ENCODE measurements at regions not wholly inside any gene's neighbourhood (a gene's known extent, or its start where the extent isn't known, plus 50 kb on each side); places are given as distances from the start of the nearest gene placed in this dataset.

GRCh38 chr3:1535361-1535760, 442.5 kb downstream of the CNTN6 start:
- DNase-seq (ENCODE audit: low spot score, unreplicated experiment), result no peak
- Mint-ChIP-seq H3K4me1 (ENCODE audit: low read depth) (no peaks in the 10 kb centered on the region), H3K9me3 (ENCODE audit: low read depth) (peaks cover 13% of the 10 kb centered on the region), H3K27me3 (no peaks in the 10 kb centered on the region), H3K4me3 (ENCODE audit: low read depth) (no peak overlapping the region), H3K27ac (no peak overlapping the region), H3K36me3 (ENCODE audit: insufficient read depth) (no peaks in the 10 kb centered on the region)
- TF ChIP-seq, protein P1, sequence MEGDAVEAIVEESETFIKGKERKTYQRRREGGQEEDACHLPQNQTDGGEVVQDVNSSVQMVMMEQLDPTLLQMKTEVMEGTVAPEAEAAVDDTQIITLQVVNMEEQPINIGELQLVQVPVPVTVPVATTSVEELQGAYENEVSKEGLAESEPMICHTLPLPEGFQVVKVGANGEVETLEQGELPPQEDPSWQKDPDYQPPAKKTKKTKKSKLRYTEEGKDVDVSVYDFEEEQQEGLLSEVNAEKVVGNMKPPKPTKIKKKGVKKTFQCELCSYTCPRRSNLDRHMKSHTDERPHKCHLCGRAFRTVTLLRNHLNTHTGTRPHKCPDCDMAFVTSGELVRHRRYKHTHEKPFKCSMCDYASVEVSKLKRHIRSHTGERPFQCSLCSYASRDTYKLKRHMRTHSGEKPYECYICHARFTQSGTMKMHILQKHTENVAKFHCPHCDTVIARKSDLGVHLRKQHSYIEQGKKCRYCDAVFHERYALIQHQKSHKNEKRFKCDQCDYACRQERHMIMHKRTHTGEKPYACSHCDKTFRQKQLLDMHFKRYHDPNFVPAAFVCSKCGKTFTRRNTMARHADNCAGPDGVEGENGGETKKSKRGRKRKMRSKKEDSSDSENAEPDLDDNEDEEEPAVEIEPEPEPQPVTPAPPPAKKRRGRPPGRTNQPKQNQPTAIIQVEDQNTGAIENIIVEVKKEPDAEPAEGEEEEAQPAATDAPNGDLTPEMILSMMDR (IDR thresholded peaks at IDR 0.05; ENCODE audit: unreplicated experiment), result no peak

DNA sequence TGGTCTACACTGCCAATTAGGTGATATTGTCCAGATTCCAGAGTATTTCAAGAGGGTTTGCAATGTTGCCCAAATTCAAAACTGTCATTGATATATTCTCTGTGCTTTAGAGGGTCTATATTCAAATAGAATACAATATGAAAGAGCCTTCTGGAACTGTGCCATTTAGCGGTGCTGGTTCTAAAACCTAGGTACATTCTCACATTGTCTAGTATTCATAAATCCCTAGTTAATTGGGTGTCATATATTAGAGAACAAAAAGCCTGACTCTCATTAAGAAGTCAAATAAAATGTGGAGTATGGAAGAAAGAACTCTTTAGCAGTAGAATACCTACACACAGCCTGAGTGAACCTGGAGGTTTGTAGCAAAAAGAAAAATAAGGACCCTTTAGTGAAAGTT, 447.9 kb downstream of the CNTN6 start:
- H3K27ac Mint-ChIP-seq, result no peak overlapping the region
- no peaks in the 10 kb centered on the region for H3K27me3 Mint-ChIP-seq
- H3K9me3 Mint-ChIP-seq (ENCODE audit: low read depth), result peaks cover 8% of the 10 kb centered on the region
- no peak overlapping the region for H3K4me3 Mint-ChIP-seq (ENCODE audit: low read depth)
- TF ChIP-seq, protein P1 (IDR thresholded peaks at IDR 0.05; ENCODE audit: unreplicated experiment), result no peak
- no peak for DNase-seq (ENCODE audit: low spot score, unreplicated experiment)
- H3K4me1 Mint-ChIP-seq (ENCODE audit: low read depth), result peaks cover 2% of the 10 kb centered on the region
- H3K36me3 Mint-ChIP-seq (ENCODE audit: insufficient read depth), result no peaks in the 10 kb centered on the region

DNA sequence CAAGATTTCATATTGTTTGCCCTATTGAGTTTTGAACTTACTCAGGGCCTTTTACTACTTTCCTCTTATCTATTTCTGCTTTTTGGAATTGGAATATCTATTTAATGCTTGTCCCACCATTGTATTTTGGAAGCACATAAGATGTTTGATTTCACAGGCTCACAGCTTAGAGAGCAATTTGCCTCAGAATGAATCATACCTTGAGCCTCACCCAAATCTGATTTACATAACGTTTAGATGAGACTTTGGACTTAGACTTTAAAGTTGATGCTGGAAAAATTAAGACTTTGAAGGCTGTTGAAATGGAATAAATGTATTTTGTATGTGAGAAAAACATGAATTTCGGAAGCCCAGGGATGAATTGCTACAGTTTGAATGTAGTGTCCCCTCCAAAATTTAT, 458.9 kb downstream of the CNTN6 start:
- no peaks in the 10 kb centered on the region for H3K27me3 Mint-ChIP-seq
- H3K9me3 Mint-ChIP-seq (ENCODE audit: low read depth), result no peaks in the 10 kb centered on the region
- no peak for DNase-seq (ENCODE audit: low spot score, unreplicated experiment)
- no peak overlapping the region for H3K27ac Mint-ChIP-seq
- no peaks in the 10 kb centered on the region for H3K36me3 Mint-ChIP-seq (ENCODE audit: insufficient read depth)
- no peaks in the 10 kb centered on the region for H3K4me1 Mint-ChIP-seq (ENCODE audit: low read depth)
- no peak overlapping the region for H3K4me3 Mint-ChIP-seq (ENCODE audit: low read depth)
- TF ChIP-seq, protein P1 (IDR thresholded peaks at IDR 0.05; ENCODE audit: unreplicated experiment), result no peak

DNA sequence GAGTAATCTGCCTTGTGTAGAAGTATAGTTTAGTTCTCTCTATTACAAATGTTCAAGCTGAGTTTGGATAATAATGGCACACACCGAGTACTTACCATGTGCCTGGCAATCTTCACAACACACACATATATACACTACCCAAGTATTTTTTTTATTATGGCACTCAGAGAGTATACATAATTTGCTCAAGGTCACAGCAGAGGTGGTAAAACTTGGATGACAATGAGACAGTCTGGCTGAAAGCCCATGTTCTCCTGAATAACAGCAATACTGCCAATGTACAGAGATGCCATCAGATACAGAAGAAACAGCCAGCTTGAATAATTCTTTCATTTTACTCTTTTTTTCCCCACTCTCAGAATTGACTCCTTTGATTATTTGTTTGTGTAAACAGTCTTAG, 460.0 kb downstream of the CNTN6 start:
- H3K36me3 Mint-ChIP-seq (ENCODE audit: insufficient read depth), result no peaks in the 10 kb centered on the region
- no peak overlapping the region for H3K4me3 Mint-ChIP-seq (ENCODE audit: low read depth)
- no peaks in the 10 kb centered on the region for H3K27me3 Mint-ChIP-seq
- H3K9me3 Mint-ChIP-seq (ENCODE audit: low read depth), result no peaks in the 10 kb centered on the region
- H3K4me1 Mint-ChIP-seq (ENCODE audit: low read depth), result no peaks in the 10 kb centered on the region
- no peak for DNase-seq (ENCODE audit: low spot score, unreplicated experiment)
- no peak overlapping the region for H3K27ac Mint-ChIP-seq
- TF ChIP-seq, protein P1 (IDR thresholded peaks at IDR 0.05; ENCODE audit: unreplicated experiment), result no peak

DNA sequence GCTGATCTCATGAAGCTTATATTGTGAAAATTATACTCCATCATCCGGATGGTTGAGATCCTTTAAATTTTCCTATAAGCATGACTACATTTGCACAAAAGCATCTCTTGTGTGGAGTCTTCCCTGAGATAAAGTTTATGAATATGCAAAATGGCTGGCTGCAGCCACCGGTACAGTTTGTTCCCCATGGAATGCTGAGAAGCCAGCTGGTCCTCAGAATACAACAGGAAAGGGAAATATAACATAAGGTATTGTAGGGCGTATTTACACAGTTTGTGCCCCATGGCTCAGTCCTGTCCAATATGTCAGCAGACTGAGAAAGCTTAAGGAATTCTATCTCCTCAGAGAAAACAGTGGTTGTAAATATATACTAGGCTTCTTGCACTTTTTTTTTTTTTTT, 468.6 kb downstream of the CNTN6 start:
- DNase-seq (ENCODE audit: low spot score, unreplicated experiment), result no peak
- Mint-ChIP-seq H3K9me3 (ENCODE audit: low read depth) (no peaks in the 10 kb centered on the region), H3K36me3 (ENCODE audit: insufficient read depth) (no peaks in the 10 kb centered on the region), H3K4me3 (ENCODE audit: low read depth) (no peak overlapping the region), H3K4me1 (ENCODE audit: low read depth) (no peaks in the 10 kb centered on the region), H3K27me3 (no peaks in the 10 kb centered on the region), H3K27ac (no peak overlapping the region)
- TF ChIP-seq, protein P1 (IDR thresholded peaks at IDR 0.05; ENCODE audit: unreplicated experiment), result no peak

Data from progenitor cell of endocrine pancreas (in vitro differentiated cells).